ENCODE measurements at regions not wholly inside any gene's neighbourhood (a gene's known extent, or its start where the extent isn't known, plus 50 kb on each side); places are given as distances from the start of the nearest gene placed in this dataset.

DNA sequence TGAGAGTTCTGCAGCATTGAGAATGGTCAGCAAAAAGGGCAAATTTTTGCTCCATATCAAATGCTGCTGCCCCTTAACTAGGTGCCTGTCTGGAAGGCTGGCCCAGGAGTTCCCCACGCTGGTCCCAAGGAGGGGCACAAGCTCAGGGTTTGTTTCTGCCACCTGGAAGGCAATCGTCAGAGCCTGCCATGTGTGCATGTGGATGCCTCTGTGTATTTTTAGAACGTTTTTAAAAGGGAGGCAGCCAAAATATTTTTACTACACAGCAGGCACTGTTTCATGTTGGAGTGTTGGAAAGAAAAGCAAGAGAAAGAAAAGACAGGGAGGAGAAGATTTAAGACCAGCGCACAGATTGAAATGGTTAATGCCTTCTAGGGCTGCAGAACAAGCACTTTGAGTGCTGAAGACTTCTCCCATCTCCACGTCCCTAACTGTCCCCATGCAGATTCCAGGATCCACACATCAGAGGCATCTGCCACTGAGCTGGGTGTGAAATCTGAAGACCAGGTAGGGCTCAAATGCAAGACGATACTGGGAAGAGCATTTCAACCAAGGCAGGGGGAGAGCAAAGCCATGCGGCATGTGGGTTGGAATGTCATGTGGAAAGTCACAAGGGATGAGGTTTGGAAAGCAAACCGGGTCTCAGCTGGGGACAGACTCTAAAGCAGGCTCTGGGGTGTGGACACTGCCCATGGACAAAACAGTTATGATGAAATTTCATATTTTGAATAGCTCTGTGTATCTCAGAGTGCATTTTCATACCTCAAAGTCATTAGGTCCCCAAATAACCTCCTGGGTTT lies 557.2 kb downstream of the BCL11B start:
- Mint-ChIP-seq H3K27ac (ENCODE audit: unreplicated experiment) (no peak overlapping the region), H3K9me3 (ENCODE audit: unreplicated experiment) (no peaks in the 10 kb centered on the region), H3K4me3 (ENCODE audit: unreplicated experiment) (no peak overlapping the region), H3K36me3 (ENCODE audit: insufficient read depth, unreplicated experiment) (no peaks in the 10 kb centered on the region), H3K27me3 (ENCODE audit: insufficient read depth, unreplicated experiment) (peaks cover 18% of the 10 kb centered on the region), H3K4me1 (ENCODE audit: low read depth, unreplicated experiment) (no peaks in the 10 kb centered on the region)
- TF ChIP-seq, protein P1, sequence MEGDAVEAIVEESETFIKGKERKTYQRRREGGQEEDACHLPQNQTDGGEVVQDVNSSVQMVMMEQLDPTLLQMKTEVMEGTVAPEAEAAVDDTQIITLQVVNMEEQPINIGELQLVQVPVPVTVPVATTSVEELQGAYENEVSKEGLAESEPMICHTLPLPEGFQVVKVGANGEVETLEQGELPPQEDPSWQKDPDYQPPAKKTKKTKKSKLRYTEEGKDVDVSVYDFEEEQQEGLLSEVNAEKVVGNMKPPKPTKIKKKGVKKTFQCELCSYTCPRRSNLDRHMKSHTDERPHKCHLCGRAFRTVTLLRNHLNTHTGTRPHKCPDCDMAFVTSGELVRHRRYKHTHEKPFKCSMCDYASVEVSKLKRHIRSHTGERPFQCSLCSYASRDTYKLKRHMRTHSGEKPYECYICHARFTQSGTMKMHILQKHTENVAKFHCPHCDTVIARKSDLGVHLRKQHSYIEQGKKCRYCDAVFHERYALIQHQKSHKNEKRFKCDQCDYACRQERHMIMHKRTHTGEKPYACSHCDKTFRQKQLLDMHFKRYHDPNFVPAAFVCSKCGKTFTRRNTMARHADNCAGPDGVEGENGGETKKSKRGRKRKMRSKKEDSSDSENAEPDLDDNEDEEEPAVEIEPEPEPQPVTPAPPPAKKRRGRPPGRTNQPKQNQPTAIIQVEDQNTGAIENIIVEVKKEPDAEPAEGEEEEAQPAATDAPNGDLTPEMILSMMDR (IDR thresholded peaks at IDR 0.05; ENCODE audit: insufficient read depth in 1 of 2, low read depth in 1 of 2, low read length in 1 of 2, severe bottlenecking in 1 of 2, unreplicated experiment in 1 of 2): no peak
- BruUV-seq (replicated peaks): no TSS peak
- Histone ChIP-seq H3K4me3 (ENCODE audit: low read depth, low read length) (no peak overlapping the region), H3K36me3 (ENCODE audit: control insufficient read depth, insufficient read depth, low read length) (no peaks in the 10 kb centered on the region), H3K9me3 (no peaks in the 10 kb centered on the region), H3K4me1 (no peaks in the 10 kb centered on the region), H3K27me3 (replicated peaks; ENCODE audit: control insufficient read depth, insufficient read depth, low read length) (no peaks in the 10 kb centered on the region)
- intact Hi-C loops (cut with micrococcal nuclease; ENCODE audit: unreplicated experiment): no loop called here
- POLR2A ChIA-PET: no interaction called here
- CTCF ChIA-PET: no interaction called here
- DNase-seq: no peak

DNA sequence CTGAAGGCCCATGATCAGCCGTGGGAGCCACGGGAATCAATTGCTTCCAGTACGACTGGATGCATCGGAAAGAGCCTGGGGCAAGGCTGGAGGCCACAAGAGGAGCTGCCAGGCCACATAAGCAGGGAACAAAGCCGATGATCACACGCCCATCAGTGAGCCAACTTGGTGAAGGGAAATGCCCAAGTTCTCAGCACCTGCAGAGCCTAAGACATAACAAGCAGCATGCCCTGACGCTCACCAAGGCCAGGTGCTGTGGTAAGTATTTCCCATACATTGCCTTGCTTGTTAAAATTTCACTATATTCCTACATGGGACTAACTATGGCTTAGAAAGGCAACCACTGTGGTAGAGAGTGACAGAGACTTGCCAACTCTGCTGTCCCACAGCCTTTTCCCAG lies 555.9 kb downstream of the BCL11B start:
- TF ChIP-seq, protein P1 (IDR thresholded peaks at IDR 0.05; ENCODE audit: insufficient read depth in 1 of 2, low read depth in 1 of 2, low read length in 1 of 2, severe bottlenecking in 1 of 2, unreplicated experiment in 1 of 2): no peak
- peaks cover 14% of the 10 kb centered on the region for H3K27me3 Mint-ChIP-seq (ENCODE audit: insufficient read depth, unreplicated experiment)
- H3K4me3 Mint-ChIP-seq (ENCODE audit: unreplicated experiment): no peak overlapping the region
- ChIA-PET CTCF (no interaction called here), POLR2A (no interaction called here)
- Histone ChIP-seq H3K36me3 (ENCODE audit: control insufficient read depth, insufficient read depth, low read length) (no peaks in the 10 kb centered on the region), H3K4me3 (ENCODE audit: low read depth, low read length) (no peak overlapping the region), H3K9me3 (no peaks in the 10 kb centered on the region), H3K27me3 (replicated peaks; ENCODE audit: control insufficient read depth, insufficient read depth, low read length) (no peaks in the 10 kb centered on the region), H3K4me1 (no peaks in the 10 kb centered on the region)
- no peaks in the 10 kb centered on the region for H3K9me3 Mint-ChIP-seq (ENCODE audit: unreplicated experiment)
- no peaks in the 10 kb centered on the region for H3K36me3 Mint-ChIP-seq (ENCODE audit: insufficient read depth, unreplicated experiment)
- intact Hi-C loops (cut with micrococcal nuclease; ENCODE audit: unreplicated experiment): no loop called here
- DNase-seq: no peak
- H3K27ac Mint-ChIP-seq (ENCODE audit: unreplicated experiment): no peak overlapping the region
- BruUV-seq (replicated peaks): no TSS peak
- H3K4me1 Mint-ChIP-seq (ENCODE audit: low read depth, unreplicated experiment): no peaks in the 10 kb centered on the region

DNA sequence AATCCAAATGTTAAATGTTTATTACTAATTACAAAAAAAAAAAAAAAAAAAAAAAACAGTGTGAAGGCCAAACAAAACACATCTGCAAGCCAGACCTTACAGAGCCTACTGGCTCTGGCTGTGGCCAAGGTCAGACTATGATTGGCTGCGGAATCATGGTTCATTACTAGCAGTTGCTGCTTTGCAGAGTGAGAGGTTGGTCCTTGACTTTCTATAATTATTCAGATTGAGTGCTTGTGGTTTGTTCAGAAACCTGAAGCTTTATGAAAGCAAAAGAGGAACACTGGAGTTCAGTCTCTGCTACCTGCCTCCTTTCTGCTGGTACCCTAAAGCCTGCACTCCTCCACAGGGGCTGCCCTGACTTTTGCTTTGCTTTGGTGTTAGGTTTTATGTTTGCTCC lies 550.9 kb downstream of the BCL11B start:
- Histone ChIP-seq H3K36me3 (ENCODE audit: control insufficient read depth, insufficient read depth, low read length) (no peaks in the 10 kb centered on the region), H3K27me3 (replicated peaks; ENCODE audit: control insufficient read depth, insufficient read depth, low read length) (no peaks in the 10 kb centered on the region), H3K4me3 (ENCODE audit: low read depth, low read length) (no peak overlapping the region), H3K9me3 (no peaks in the 10 kb centered on the region), H3K4me1 (no peaks in the 10 kb centered on the region)
- H3K4me1 Mint-ChIP-seq (ENCODE audit: low read depth, unreplicated experiment): no peaks in the 10 kb centered on the region
- POLR2A ChIA-PET: no interaction called here
- no peak overlapping the region for H3K27ac Mint-ChIP-seq (ENCODE audit: unreplicated experiment)
- intact Hi-C loops (cut with micrococcal nuclease; ENCODE audit: unreplicated experiment): no loop called here
- BruUV-seq (replicated peaks): no TSS peak
- CTCF ChIA-PET: interaction anchor here (0.6 kb wide), 1 partner anchor 637 kb away, joined by 4 read pairs; no protein-coding TSS in a partner anchor
- DNase-seq: no peak
- TF ChIP-seq, protein P1 (IDR thresholded peaks at IDR 0.05; ENCODE audit: insufficient read depth in 1 of 2, low read depth in 1 of 2, low read length in 1 of 2, severe bottlenecking in 1 of 2, unreplicated experiment in 1 of 2): no peak
- no peaks in the 10 kb centered on the region for H3K36me3 Mint-ChIP-seq (ENCODE audit: insufficient read depth, unreplicated experiment)
- H3K9me3 Mint-ChIP-seq (ENCODE audit: unreplicated experiment): no peaks in the 10 kb centered on the region
- no peak overlapping the region for H3K4me3 Mint-ChIP-seq (ENCODE audit: unreplicated experiment)
- peaks cover 14% of the 10 kb centered on the region for H3K27me3 Mint-ChIP-seq (ENCODE audit: insufficient read depth, unreplicated experiment)

All from Caco-2 (cell line).